OCI-LY7 (cell line): ENCODE measurements at regions not wholly inside any gene's neighbourhood (a gene's known extent, or its start where the extent isn't known, plus 50 kb on each side); places are given as distances from the start of the nearest gene placed in this dataset.

ENCODE experiments used
- CTCF ChIP-seq: fragments of 200-600 bp; sonication (generic); conservative IDR thresholded peaks from 2 replicates; pipeline ENCODE4 v1.5.1; 2014; ENCODE audit warnings: mild to moderate bottlenecking, antibody characterized with exemption, low read length, moderate library complexity, mixed read lengths
- EZH2phosphoT487 ChIP-seq: fragments of 200-600 bp; sonication (generic); IDR thresholded peaks from 2 replicates; pipeline ENCODE4 v1.6.1; 2018; ENCODE audit warnings: low read depth, borderline replicate concordance, mild to moderate bottlenecking, mixed run types, antibody characterized with exemption, low read length, moderate library complexity, mixed read lengths

- TF ChIP-seq CTCF: peak; percentile 66
- TF ChIP-seq EZH2phosphoT487: no peak
These were observed 77.3 kb upstream of the TCF7L2 start for GRCh38 chr10:112872728-112873127.
